DOHH2 (cell line): ENCODE measurements at regions not wholly inside any gene's neighbourhood (a gene's known extent, or its start where the extent isn't known, plus 50 kb on each side); places are given as distances from the start of the nearest gene placed in this dataset.

Source experiments
- H3F3A ChIP-seq: fragments of 200-600 bp; sonication (generic), shearing (Covaris generic); 2 replicates; pipeline ENCODE4 v1.6.0; 2016; ENCODE audit warnings: antibody characterized with exemption, mild to moderate bottlenecking; ENCODE audit not compliant: control insufficient read depth, insufficient read depth
- H3K27ac ChIP-seq: fragments of 200-600 bp; sonication (generic); 2 replicates; pipeline ENCODE4 v1.5.1; 2014; ENCODE audit warnings: low read depth, mild to moderate bottlenecking, low read length, moderate library complexity
- H3K27me3 ChIP-seq: fragments of 200-600 bp; sonication (generic); 2 replicates; pipeline ENCODE4 v1.6.1; 2014; ENCODE audit warnings: mild to moderate bottlenecking, low read length, mixed read lengths; ENCODE audit not compliant: control insufficient read depth
- H3K36me3 ChIP-seq: fragments of 200-600 bp; sonication (generic); 2 replicates; pipeline ENCODE4 v1.6.1; 2014; ENCODE audit warnings: mild to moderate bottlenecking, low read length, moderate library complexity, mixed read lengths; ENCODE audit not compliant: control insufficient read depth
- H3K4me1 ChIP-seq: fragments of 200-600 bp; sonication (generic); 2 replicates; pipeline ENCODE4 v1.6.1; 2014; ENCODE audit warnings: mild to moderate bottlenecking, low read length, mixed read lengths; ENCODE audit not compliant: control insufficient read depth
- H3K4me2 ChIP-seq: fragments of 200-600 bp; sonication (generic); 2 replicates; pipeline ENCODE4 v1.6.0; 2014; ENCODE audit warnings: mild to moderate bottlenecking, low read length, moderate library complexity
- H3K4me3 ChIP-seq: fragments of 200-600 bp; sonication (generic); 2 replicates; pipeline ENCODE4 v1.5.1; 2014; ENCODE audit warnings: mild to moderate bottlenecking, low read length, mixed read lengths
- H3K79me2 ChIP-seq: fragments of 200-600 bp; sonication (generic); 2 replicates; pipeline ENCODE4 v1.6.1; 2014; ENCODE audit warnings: mild to moderate bottlenecking, low read length, mixed read lengths; ENCODE audit not compliant: control insufficient read depth
- H3K9me2 ChIP-seq: fragments of 200-600 bp; sonication (generic); replicated peaks from 2 replicates; pipeline ENCODE4 v1.6.1; 2014; ENCODE audit warnings: mild to moderate bottlenecking, low read length, mixed read lengths; ENCODE audit not compliant: control insufficient read depth
- H3K9me3 ChIP-seq: fragments of 200-600 bp; sonication (generic); 2 replicates; pipeline ENCODE4 v1.6.1; 2014; ENCODE audit warnings: antibody characterized with exemption, low read length, mixed read lengths; ENCODE audit not compliant: control insufficient read depth, insufficient read depth
- H4K20me1 ChIP-seq: fragments of 200-600 bp; sonication (generic); 2 replicates; pipeline ENCODE4 v1.6.0; 2014; ENCODE audit warnings: low read depth, mild to moderate bottlenecking, antibody characterized with exemption, low read length, moderate library complexity; ENCODE audit not compliant: control insufficient read depth, insufficient read depth
- CTCF ChIP-seq: fragments of 200-600 bp; sonication (generic); IDR thresholded peaks from one replicate; pipeline ENCODE4 v1.5.1; 2014; ENCODE audit warnings: antibody characterized with exemption, mild to moderate bottlenecking, low read depth, low read length; ENCODE audit not compliant: poor library complexity, severe bottlenecking
- EZH2phosphoT487 ChIP-seq: fragments of 200-600 bp; sonication (generic); IDR thresholded peaks from 2 replicates; pipeline ENCODE4 v1.6.1; 2017; ENCODE audit warnings: borderline replicate concordance, mild to moderate bottlenecking, antibody characterized with exemption, low read length, moderate library complexity, mixed read lengths

GRCh38 chr3:18780959-18781358, 355.8 kb upstream of the SATB1 start:
- H3K9me2 ChIP-seq = no peaks in the 10 kb centered on the region
- H3K4me3 ChIP-seq = no peak overlapping the region
- TF ChIP-seq CTCF = no peak
- TF ChIP-seq EZH2phosphoT487 = no peak
- no peak overlapping the region for H3K4me2 ChIP-seq
- H3K4me1 ChIP-seq = 0 out of 2 replicates have a peak, but pooled peaks cover 6% of the 10 kb centered on the region
- no peaks in the 10 kb centered on the region for H3F3A ChIP-seq
- H3K27ac ChIP-seq = no peak overlapping the region
- H4K20me1 ChIP-seq = no peaks in the 10 kb centered on the region
- H3K36me3 ChIP-seq = no peaks in the 10 kb centered on the region
- H3K79me2 ChIP-seq = no peaks in the 10 kb centered on the region
- H3K27me3 ChIP-seq = no peaks in the 10 kb centered on the region
- H3K9me3 ChIP-seq = no peaks in the 10 kb centered on the region

GRCh38 chr3:18779704-18780103, 354.6 kb upstream of the SATB1 start:
- no peak overlapping the region for H3K4me2 ChIP-seq
- H3K27ac ChIP-seq = no peak overlapping the region
- no peaks in the 10 kb centered on the region for H3K9me2 ChIP-seq
- no peaks in the 10 kb centered on the region for H3F3A ChIP-seq
- no peaks in the 10 kb centered on the region for H4K20me1 ChIP-seq
- H3K4me1 ChIP-seq = 0 out of 2 replicates have a peak, but pooled peaks cover 6% of the 10 kb centered on the region
- H3K79me2 ChIP-seq = no peaks in the 10 kb centered on the region
- H3K9me3 ChIP-seq = no peaks in the 10 kb centered on the region
- H3K36me3 ChIP-seq = no peaks in the 10 kb centered on the region
- no peaks in the 10 kb centered on the region for H3K27me3 ChIP-seq
- no peak overlapping the region for H3K4me3 ChIP-seq
- no peak for TF ChIP-seq EZH2phosphoT487
- no peak for TF ChIP-seq CTCF

- Histone ChIP-seq H3K4me2 (no peak overlapping the region), H4K20me1 (no peaks in the 10 kb centered on the region), H3K9me3 (no peaks in the 10 kb centered on the region), H3K9me2 (no peaks in the 10 kb centered on the region), H3K4me1 (0 out of 2 replicates have a peak, but pooled peaks cover 6% of the 10 kb centered on the region), H3F3A (no peaks in the 10 kb centered on the region), H3K4me3 (no peak overlapping the region), H3K27ac (no peak overlapping the region), H3K27me3 (peaks cover 4% of the 10 kb centered on the region), H3K79me2 (no peaks in the 10 kb centered on the region), H3K36me3 (no peaks in the 10 kb centered on the region)
- TF ChIP-seq EZH2phosphoT487 (no peak), CTCF (no peak)
Observed at GRCh38 chr3:18778598-18778997, 353.5 kb upstream of the SATB1 start.
